Hepatocyte (in vitro differentiated cells): ENCODE measurements at regions not wholly inside any gene's neighbourhood (a gene's known extent, or its start where the extent isn't known, plus 50 kb on each side); places are given as distances from the start of the nearest gene placed in this dataset.

ENCODE experiments used
- CTCF ChIP-seq: fragments of 200-600 bp; sonication (generic); IDR thresholded peaks from 2 replicates; pipeline ENCODE4 v1.5.1; 2016; ENCODE audit warnings: antibody characterized with exemption, mild to moderate bottlenecking; ENCODE audit not compliant: poor library complexity
- EZH2 ChIP-seq: fragments of 200-600 bp; sonication (generic); IDR thresholded peaks from 2 replicates; pipeline ENCODE4 v1.6.1; 2016; ENCODE audit warnings: antibody characterized with exemption, mild to moderate bottlenecking, borderline replicate concordance

GRCh38 chr14:36438883-36439282 lies 81.1 kb downstream of the NKX2-1 start:
- no peak for TF ChIP-seq CTCF
- no peak for TF ChIP-seq EZH2
